Osteoblast (primary cell): ENCODE measurements at regions not wholly inside any gene's neighbourhood (a gene's known extent, or its start where the extent isn't known, plus 50 kb on each side); places are given as distances from the start of the nearest gene placed in this dataset.

Experiments
- DNase-seq: peaks from one replicate; pipeline ENCODE4 v3.0.0; 2011; ENCODE audit warnings: low spot score, mixed read lengths; ENCODE audit not compliant: insufficient read length; ENCODE audit errors: missing footprints
- H2AFZ ChIP-seq: 2 replicates; pipeline ENCODE4 v1.6.0; 2011; ENCODE audit warnings: mild to moderate bottlenecking, low read length
- H3K27ac ChIP-seq: 2 replicates; pipeline ENCODE4 v1.5.1; 2011; ENCODE audit warnings: mild to moderate bottlenecking, low read depth, low read length, moderate library complexity
- H3K27me3 ChIP-seq: 2 replicates; pipeline ENCODE4 v1.6.0; 2012; ENCODE audit warnings: mild to moderate bottlenecking, control low read depth, inconsistent platforms, low read length, moderate library complexity; ENCODE audit not compliant: insufficient read depth
- H3K36me3 ChIP-seq: 2 replicates; pipeline ENCODE4 v1.5.1; 2011; ENCODE audit warnings: mild to moderate bottlenecking, low read length, control low read depth, moderate library complexity; ENCODE audit not compliant: insufficient read depth
- H3K4me1 ChIP-seq: 2 replicates; pipeline ENCODE4 v1.5.1; 2011; ENCODE audit warnings: mild to moderate bottlenecking, low read length, control low read depth, moderate library complexity; ENCODE audit not compliant: insufficient read depth
- H3K4me2 ChIP-seq: 2 replicates; pipeline ENCODE4 v1.6.0; 2011; ENCODE audit warnings: mild to moderate bottlenecking, low read length; ENCODE audit not compliant: insufficient read depth
- H3K4me3 ChIP-seq: fragments of 200-600 bp; sonication (generic); 3 replicates; pipeline ENCODE4 v1.5.1; 2012; ENCODE audit warnings: mild to moderate bottlenecking, low read length, inconsistent platforms; ENCODE audit not compliant: insufficient read depth
- H3K79me2 ChIP-seq: 2 replicates; pipeline ENCODE4 v1.6.0; 2012; ENCODE audit warnings: mild to moderate bottlenecking, low read length, control low read depth, inconsistent platforms; ENCODE audit not compliant: insufficient read depth
- H3K9me3 ChIP-seq: 2 replicates; pipeline ENCODE4 v1.5.1; 2011; ENCODE audit warnings: low read depth, low read length, control low read depth
- H4K20me1 ChIP-seq: 2 replicates; pipeline ENCODE4 v1.6.0; 2012; ENCODE audit warnings: mild to moderate bottlenecking, low read length, control low read depth; ENCODE audit not compliant: insufficient read depth
- TF ChIP-seq, protein P1 (sequence below): IDR thresholded peaks from 2 replicates; pipeline ENCODE4 v1.5.1; 2011; ENCODE audit warnings: mild to moderate bottlenecking, low read depth, low read length, moderate library complexity; ENCODE audit errors: extremely low read depth

DNA sequence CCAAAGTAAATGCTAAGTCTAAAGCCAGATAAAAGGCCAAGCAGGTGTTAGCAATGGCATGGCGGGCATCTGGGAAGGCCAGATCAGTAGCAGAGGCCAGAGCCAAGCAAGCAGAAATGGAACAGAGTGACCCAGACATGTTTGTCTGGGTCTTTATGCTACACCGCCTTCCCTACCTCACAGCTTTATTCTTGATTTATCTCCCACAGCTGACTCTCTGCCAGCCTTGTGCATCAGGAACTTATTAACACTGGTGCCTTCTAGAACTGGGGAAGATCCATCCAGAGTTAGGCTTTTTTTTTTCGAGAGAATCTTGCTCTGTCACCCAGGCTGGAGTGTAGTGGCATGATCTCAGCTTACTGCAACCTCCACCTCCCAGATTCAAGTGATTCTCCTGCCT is 112.5 kb upstream of the SLC44A1 start:
- Histone ChIP-seq H3K4me3 (no peak overlapping the region), H3K4me1 (peaks cover 21% of the 10 kb centered on the region), H3K9me3 (no peaks in the 10 kb centered on the region), H3K27ac (no peak overlapping the region), H3K4me2 (no peak overlapping the region), H2AFZ (no peak overlapping the region), H4K20me1 (no peaks in the 10 kb centered on the region), H3K36me3 (no peaks in the 10 kb centered on the region), H3K79me2 (no peaks in the 10 kb centered on the region), H3K27me3 (no peaks in the 10 kb centered on the region)
- TF ChIP-seq, protein P1, sequence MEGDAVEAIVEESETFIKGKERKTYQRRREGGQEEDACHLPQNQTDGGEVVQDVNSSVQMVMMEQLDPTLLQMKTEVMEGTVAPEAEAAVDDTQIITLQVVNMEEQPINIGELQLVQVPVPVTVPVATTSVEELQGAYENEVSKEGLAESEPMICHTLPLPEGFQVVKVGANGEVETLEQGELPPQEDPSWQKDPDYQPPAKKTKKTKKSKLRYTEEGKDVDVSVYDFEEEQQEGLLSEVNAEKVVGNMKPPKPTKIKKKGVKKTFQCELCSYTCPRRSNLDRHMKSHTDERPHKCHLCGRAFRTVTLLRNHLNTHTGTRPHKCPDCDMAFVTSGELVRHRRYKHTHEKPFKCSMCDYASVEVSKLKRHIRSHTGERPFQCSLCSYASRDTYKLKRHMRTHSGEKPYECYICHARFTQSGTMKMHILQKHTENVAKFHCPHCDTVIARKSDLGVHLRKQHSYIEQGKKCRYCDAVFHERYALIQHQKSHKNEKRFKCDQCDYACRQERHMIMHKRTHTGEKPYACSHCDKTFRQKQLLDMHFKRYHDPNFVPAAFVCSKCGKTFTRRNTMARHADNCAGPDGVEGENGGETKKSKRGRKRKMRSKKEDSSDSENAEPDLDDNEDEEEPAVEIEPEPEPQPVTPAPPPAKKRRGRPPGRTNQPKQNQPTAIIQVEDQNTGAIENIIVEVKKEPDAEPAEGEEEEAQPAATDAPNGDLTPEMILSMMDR = no peak
- DNase-seq = no peak

GRCh38 chr9:105132606-105133005 is 111.8 kb upstream of the SLC44A1 start:
- Histone ChIP-seq H3K79me2 (no peaks in the 10 kb centered on the region), H3K27me3 (no peaks in the 10 kb centered on the region), H3K4me3 (no peak overlapping the region), H4K20me1 (no peaks in the 10 kb centered on the region), H3K9me3 (no peaks in the 10 kb centered on the region), H3K4me2 (no peak overlapping the region), H3K36me3 (no peaks in the 10 kb centered on the region), H3K4me1 (peaks cover 17% of the 10 kb centered on the region), H2AFZ (no peak overlapping the region), H3K27ac (peak overlapping the region; percentile 39)
- TF ChIP-seq, protein P1 = no peak
- no peak for DNase-seq

- Histone ChIP-seq H3K27me3 (no peaks in the 10 kb centered on the region), H3K36me3 (no peaks in the 10 kb centered on the region), H4K20me1 (no peaks in the 10 kb centered on the region), H3K4me1 (peaks cover 34% of the 10 kb centered on the region), H3K4me2 (peak overlapping the region; percentile 32), H3K9me3 (no peaks in the 10 kb centered on the region), H3K4me3 (no peak overlapping the region), H3K27ac (no peak overlapping the region), H3K79me2 (no peaks in the 10 kb centered on the region), H2AFZ (peak overlapping the region; percentile 50)
- DNase-seq = peak; percentile 62
- TF ChIP-seq, protein P1 = no peak
Measured at GRCh38 chr9:105138306-105138801, 106.1 kb upstream of the SLC44A1 start.

DNA sequence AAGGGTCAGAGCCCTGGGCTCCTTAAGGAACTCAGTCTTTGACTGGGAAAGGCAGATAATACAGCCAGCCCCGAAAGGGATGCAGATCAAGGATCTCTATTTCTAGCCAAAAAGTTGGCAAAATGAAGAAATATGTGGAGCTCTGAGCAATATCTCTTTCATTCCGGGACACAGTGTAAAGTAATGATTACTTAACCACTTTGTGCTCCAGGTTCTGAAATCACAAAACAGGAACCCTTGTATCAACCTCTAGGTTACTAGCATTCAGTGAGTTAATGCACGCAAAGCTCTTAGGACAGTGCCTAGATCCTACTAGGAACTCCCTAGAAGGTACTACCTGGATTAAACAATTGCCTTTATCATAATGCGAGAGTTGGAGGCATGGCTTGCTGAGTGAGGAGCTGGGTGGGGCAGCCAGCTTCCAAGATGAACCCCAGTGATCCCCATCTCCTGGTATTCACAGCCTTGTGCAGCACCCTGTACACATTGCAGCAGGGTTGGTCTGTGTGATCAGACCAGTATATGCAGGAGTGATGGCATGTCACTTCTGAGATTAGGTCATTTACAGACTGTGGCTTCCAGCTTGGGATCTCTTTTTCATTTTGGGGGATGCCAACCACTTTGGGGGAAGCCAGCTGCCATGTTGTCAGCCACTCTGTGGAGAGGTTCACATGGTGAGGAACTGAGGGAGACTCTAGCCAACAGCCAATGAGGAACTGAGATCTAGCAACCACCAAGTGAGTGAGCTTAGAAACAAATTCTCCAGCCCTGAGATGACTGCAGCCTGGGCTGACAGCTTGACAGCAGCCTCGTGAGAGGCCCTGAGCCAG is 103.1 kb upstream of the SLC44A1 start:
- Histone ChIP-seq H3K27me3 (no peaks in the 10 kb centered on the region), H3K4me3 (no peak overlapping the region), H3K4me2 (no peak overlapping the region), H3K79me2 (no peaks in the 10 kb centered on the region), H4K20me1 (no peaks in the 10 kb centered on the region), H3K4me1 (peaks cover 34% of the 10 kb centered on the region), H3K27ac (peak overlapping the region; percentile 87), H3K36me3 (no peaks in the 10 kb centered on the region), H3K9me3 (no peaks in the 10 kb centered on the region), H2AFZ (no peak overlapping the region)
- TF ChIP-seq, protein P1 = no peak
- peak; percentile 50 for DNase-seq
